VCaP (cell line): ENCODE measurements at regions not wholly inside any gene's neighbourhood (a gene's known extent, or its start where the extent isn't known, plus 50 kb on each side); places are given as distances from the start of the nearest gene placed in this dataset.

Experiments used
- H3K27ac ChIP-seq: fragments of 450-650 bp; 2 replicates; pipeline ENCODE4 v1.5.1; 2017
- CTCF ChIP-seq: fragments of 450-650 bp; conservative IDR thresholded peaks from 2 replicates; pipeline ENCODE4 v1.5.1; 2017; ENCODE audit warnings: mild to moderate bottlenecking, moderate library complexity

- no peak for TF ChIP-seq CTCF
- no peak overlapping the region for H3K27ac ChIP-seq
Measured at GRCh38 chr7:32257621-32258020, 187.4 kb upstream of the PDE1C start.

- no peak overlapping the region for H3K27ac ChIP-seq
- no peak for TF ChIP-seq CTCF
Measured at GRCh38 chr7:32256811-32257210, 186.6 kb upstream of the PDE1C start.

GRCh38 chr7:32256376-32256775 lies 186.2 kb upstream of the PDE1C start:
- TF ChIP-seq CTCF: no peak
- no peak overlapping the region for H3K27ac ChIP-seq

- no peak for TF ChIP-seq CTCF
- H3K27ac ChIP-seq: no peak overlapping the region
Measured at GRCh38 chr7:32255036-32255435, 184.8 kb upstream of the PDE1C start.

GRCh38 chr7:32253299-32253698 lies 183.1 kb upstream of the PDE1C start:
- TF ChIP-seq CTCF: no peak
- H3K27ac ChIP-seq: no peak overlapping the region

- no peak for TF ChIP-seq CTCF
- H3K27ac ChIP-seq: no peak overlapping the region
Measured at GRCh38 chr7:32251659-32252058, 181.5 kb upstream of the PDE1C start.

- no peak for TF ChIP-seq CTCF
Measured at GRCh38 chr7:32250471-32251260, 180.5 kb upstream of the PDE1C start.

More at GRCh38 chr7:32250471-32251260, 180.5 kb upstream of the PDE1C start:
- no peak overlapping the region for H3K27ac ChIP-seq
